ENCODE measurements at regions not wholly inside any gene's neighbourhood (a gene's known extent, or its start where the extent isn't known, plus 50 kb on each side); places are given as distances from the start of the nearest gene placed in this dataset.
"Not testable (repeated sequence)": the region's sequence is repeated elsewhere in the genome, so short reads cannot be mapped to it uniquely, and the experiment has no call there.

DNA sequence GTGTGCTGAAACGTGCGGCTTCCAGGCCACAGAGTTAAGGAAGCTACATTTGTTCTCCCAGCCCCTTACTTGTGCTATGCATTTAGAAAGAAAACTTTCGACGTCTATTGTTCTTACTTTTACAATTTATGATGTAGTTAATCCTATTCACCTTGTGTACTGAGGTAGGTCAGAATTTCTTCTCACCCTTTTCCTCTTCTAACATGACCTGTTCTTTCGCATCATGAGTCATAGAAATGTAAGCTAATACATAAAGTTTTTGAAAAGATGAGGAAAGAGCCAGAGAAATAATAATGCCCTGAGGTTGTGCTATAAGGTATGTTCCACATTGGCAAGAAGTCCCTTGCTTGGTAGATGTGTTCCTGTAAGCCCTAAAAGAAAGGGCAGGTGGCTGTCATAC lies 298.3 kb downstream of the TRIML1 start:
- no peak overlapping the region for H3K4me3 ChIP-seq (ENCODE audit: low read depth, low read length)
- DNase-seq (ENCODE audit: low read depth): no peak
- TF ChIP-seq, protein P1, sequence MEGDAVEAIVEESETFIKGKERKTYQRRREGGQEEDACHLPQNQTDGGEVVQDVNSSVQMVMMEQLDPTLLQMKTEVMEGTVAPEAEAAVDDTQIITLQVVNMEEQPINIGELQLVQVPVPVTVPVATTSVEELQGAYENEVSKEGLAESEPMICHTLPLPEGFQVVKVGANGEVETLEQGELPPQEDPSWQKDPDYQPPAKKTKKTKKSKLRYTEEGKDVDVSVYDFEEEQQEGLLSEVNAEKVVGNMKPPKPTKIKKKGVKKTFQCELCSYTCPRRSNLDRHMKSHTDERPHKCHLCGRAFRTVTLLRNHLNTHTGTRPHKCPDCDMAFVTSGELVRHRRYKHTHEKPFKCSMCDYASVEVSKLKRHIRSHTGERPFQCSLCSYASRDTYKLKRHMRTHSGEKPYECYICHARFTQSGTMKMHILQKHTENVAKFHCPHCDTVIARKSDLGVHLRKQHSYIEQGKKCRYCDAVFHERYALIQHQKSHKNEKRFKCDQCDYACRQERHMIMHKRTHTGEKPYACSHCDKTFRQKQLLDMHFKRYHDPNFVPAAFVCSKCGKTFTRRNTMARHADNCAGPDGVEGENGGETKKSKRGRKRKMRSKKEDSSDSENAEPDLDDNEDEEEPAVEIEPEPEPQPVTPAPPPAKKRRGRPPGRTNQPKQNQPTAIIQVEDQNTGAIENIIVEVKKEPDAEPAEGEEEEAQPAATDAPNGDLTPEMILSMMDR (IDR thresholded peaks at IDR 0.05; ENCODE audit: insufficient read depth, low read length): no peak

DNA sequence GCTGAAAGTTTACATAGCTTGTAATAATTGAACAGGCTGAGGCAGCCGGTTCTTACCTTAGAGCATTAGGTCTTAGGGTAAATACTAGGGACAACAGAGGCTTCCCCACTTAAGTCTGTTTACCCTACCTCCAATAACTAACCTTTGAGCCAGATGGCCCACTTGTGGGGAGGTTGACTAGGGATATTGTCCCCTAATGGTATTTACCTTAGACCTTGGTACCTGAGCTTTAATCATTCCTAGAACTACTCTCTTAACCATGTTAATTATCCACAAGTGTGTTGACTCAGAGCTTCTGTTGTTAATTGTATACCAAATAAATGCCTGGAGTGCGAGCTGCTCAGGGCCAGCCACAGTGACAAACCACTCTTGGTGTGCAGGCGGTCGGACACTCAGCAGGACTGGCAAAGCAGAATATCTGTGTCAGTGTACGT lies 299.2 kb downstream of the TRIML1 start:
- not testable (repeated sequence) for H3K4me3 ChIP-seq (ENCODE audit: low read depth, low read length)

DNA sequence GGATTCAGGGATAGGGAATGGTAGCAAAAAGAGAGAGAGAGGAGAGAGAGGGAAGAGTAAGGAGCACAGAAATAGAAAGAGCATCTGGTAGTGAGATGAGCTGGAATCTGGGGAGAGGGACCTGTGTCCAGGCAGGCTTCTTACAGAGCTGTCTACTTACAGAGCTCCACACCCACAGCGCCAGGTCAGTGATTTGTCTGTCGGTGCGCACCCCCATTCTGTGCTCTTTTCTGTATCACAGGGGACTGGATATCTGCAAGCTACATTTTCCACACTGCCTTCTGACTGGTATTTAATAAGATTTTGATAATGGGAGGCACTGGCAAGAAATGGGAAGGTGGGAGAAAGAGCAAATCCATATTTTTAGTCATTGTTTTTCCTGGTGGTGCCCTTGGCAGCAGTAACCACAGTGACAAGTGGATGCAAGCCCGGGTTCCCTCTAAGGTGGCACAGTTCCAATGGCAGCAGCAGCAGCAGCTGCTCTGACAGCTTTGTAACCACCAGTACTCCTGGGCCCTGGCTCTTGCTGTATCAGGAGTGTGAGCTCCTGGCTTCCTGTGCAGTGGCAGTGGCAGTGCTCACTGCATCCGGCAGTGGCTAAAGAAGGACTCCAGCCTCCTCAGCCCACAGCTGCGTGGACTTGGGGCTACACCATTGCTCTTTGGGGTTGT lies 300.5 kb downstream of the TRIML1 start:
- no peak overlapping the region for H3K4me3 ChIP-seq (ENCODE audit: low read depth, low read length)
- DNase-seq (ENCODE audit: low read depth): no peak
- TF ChIP-seq, protein P1 (IDR thresholded peaks at IDR 0.05; ENCODE audit: insufficient read depth, low read length): no peak

More for the DNA sequence above, 299.2 kb downstream of the TRIML1 start:
- not testable (repeated sequence) for DNase-seq (ENCODE audit: low read depth)

DNA sequence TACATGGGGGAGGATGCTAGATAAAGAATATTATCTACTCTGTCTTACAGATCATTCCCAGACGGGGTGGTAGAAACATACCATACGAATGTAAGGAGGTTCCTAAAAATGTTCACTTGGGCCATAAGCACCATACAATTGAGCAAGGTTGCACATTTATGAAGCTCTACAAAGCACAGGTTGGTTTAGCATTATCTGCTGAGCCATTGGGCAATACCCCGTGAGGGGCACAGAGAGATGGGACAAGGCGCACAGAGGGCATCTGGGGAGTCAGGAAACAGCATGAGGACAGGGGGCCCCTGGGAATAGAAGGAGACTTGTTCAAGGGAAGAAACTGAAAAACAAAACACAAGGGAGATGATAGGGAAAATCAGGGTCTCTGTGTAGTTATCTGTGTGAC lies 305.3 kb downstream of the TRIML1 start:
- H3K4me3 ChIP-seq (ENCODE audit: low read depth, low read length): no peak overlapping the region
- DNase-seq (ENCODE audit: low read depth): no peak
- TF ChIP-seq, protein P1 (IDR thresholded peaks at IDR 0.05; ENCODE audit: insufficient read depth, low read length): no peak

DNA sequence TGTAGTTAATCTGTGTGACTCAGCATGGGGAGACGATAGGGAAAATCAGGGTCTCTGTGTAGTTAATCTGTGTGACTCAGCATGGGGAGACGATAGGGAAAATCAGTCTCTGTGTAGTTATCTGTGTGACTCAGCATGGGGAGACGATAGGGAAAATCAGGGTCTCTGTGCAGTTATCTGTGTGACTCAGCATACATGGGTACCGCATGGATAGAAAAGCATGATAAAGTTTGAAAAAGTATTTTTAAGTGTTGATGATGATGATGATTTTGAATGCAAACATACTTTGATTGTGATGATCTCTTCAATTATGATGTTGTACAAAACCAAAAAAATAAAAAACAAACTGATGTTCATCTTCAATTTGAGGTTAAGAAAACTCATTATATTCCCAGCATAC lies 309.8 kb downstream of the TRIML1 start:
- DNase-seq (ENCODE audit: low read depth); H3K4me3 ChIP-seq (ENCODE audit: low read depth, low read length): not testable (repeated sequence)

DNA sequence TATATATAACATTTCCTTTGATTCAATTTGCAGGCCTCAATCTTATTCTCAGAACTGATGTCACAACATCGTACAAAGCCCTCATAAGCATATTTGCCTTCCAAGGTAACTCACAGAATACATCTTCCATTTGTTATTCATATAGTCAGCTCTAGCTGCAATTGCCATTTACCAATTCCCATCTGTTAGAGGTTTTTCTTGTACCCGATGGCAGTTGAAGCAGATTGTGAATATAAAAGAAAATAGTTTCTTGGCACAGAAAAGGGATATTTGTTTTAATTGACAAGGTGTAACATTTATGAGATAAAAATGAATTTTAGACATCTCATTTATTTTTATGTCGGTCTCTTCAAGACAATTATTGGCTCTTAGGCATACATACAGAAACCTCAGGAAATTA lies 311.3 kb downstream of the TRIML1 start:
- no peak overlapping the region for H3K4me3 ChIP-seq (ENCODE audit: low read depth, low read length)
- TF ChIP-seq, protein P1 (IDR thresholded peaks at IDR 0.05; ENCODE audit: insufficient read depth, low read length): no peak
- DNase-seq (ENCODE audit: low read depth): no peak

DNA sequence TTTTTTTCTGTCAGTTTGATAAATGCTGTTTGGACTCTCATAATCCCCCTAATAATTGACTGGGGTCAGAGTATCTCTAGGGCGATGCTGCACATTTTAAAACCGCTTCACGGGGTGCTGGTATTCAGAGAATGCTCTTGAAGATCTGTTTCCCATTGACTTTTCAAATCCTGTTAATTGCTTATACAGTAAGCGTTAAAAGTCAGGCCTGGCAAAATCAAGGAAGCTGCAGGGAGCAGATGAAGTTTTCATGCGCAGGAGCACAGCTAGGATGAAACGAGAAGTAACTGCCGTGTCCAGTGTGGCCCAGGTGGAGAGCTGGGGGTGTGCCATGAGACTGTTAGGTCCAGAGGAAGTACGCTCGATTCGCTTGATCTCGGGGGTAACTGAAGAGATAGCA lies 312.9 kb downstream of the TRIML1 start:
- no peak for DNase-seq (ENCODE audit: low read depth)
- TF ChIP-seq, protein P1 (IDR thresholded peaks at IDR 0.05; ENCODE audit: insufficient read depth, low read length): no peak

DNA sequence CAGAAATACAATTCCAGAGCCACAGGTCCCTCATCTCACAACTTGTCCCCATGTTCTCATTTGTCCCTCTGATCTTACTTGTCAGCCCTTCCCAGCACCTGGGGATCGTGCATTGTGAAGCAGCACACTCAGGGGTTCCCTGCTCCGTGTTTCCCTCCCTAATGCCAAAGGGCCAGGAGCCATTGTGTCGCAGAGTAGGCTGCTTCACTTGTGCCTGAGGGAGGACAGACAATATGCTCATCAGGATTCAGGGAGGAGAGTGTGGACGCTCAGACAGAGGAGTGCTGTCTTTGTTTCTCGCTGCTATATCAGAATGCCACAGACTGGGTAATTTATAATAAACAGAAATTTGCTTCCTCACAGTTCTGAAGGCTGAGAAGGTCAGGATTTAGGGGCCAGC lies 315.3 kb downstream of the TRIML1 start:
- DNase-seq (ENCODE audit: low read depth): no peak
- no peak overlapping the region for H3K4me3 ChIP-seq (ENCODE audit: low read depth, low read length)
- TF ChIP-seq, protein P1 (IDR thresholded peaks at IDR 0.05; ENCODE audit: insufficient read depth, low read length): no peak

More for the DNA sequence above, 312.9 kb downstream of the TRIML1 start:
- no peak overlapping the region for H3K4me3 ChIP-seq (ENCODE audit: low read depth, low read length)
